ENCODE measurements at regions not wholly inside any gene's neighbourhood (a gene's known extent, or its start where the extent isn't known, plus 50 kb on each side); places are given as distances from the start of the nearest gene placed in this dataset.

GRCh38 chr6:140897804-140898573, 1234.7 kb upstream of the GJE1 start:
- no peak for DNase-seq (ENCODE audit: low read depth)

- DNase-seq (ENCODE audit: low read depth) = no peak
These were observed 1235.4 kb upstream of the GJE1 start for GRCh38 chr6:140897349-140897748.

- no peak for DNase-seq (ENCODE audit: low read depth)
These were observed 1239.3 kb upstream of the GJE1 start for GRCh38 chr6:140893432-140893831.

GRCh38 chr6:140879946-140880345, 1252.8 kb upstream of the GJE1 start:
- DNase-seq (ENCODE audit: low read depth) = no peak

- DNase-seq (ENCODE audit: low read depth) = no peak
These were observed 1258.7 kb upstream of the GJE1 start for GRCh38 chr6:140874066-140874465.

- no peak for DNase-seq (ENCODE audit: low read depth)
These were observed 1259.8 kb upstream of the GJE1 start for GRCh38 chr6:140872885-140873284.

- no peak for DNase-seq (ENCODE audit: low read depth)
These were observed 1260.8 kb upstream of the GJE1 start for GRCh38 chr6:140871911-140872310.

- DNase-seq (ENCODE audit: low read depth) = no peak
These were observed 1265.4 kb upstream of the GJE1 start for GRCh38 chr6:140867336-140867735.

GRCh38 chr6:140858381-140858971, 1274.2 kb upstream of the GJE1 start:
- DNase-seq (ENCODE audit: low read depth) = no peak

GRCh38 chr6:140857739-140858380, 1274.9 kb upstream of the GJE1 start:
- no peak for DNase-seq (ENCODE audit: low read depth)

- no peak for DNase-seq (ENCODE audit: low read depth)
These were observed 1277.2 kb upstream of the GJE1 start for GRCh38 chr6:140855520-140855919.

- DNase-seq (ENCODE audit: low read depth) = no peak
These were observed 1278.4 kb upstream of the GJE1 start for GRCh38 chr6:140854318-140854717.

- no peak for DNase-seq (ENCODE audit: low read depth)
These were observed 1282.3 kb upstream of the GJE1 start for GRCh38 chr6:140850438-140850837.

GRCh38 chr6:140849456-140849855, 1283.3 kb upstream of the GJE1 start:
- DNase-seq (ENCODE audit: low read depth) = no peak

- no peak for DNase-seq (ENCODE audit: low read depth)
These were observed 1285.5 kb upstream of the GJE1 start for GRCh38 chr6:140847262-140847645.

GRCh38 chr6:140846503-140847261, 1286.0 kb upstream of the GJE1 start:
- no peak for DNase-seq (ENCODE audit: low read depth)

- DNase-seq (ENCODE audit: low read depth) = no peak
These were observed 1287.0 kb upstream of the GJE1 start for GRCh38 chr6:140845701-140846100.

- DNase-seq (ENCODE audit: low read depth) = no peak
These were observed 1288.6 kb upstream of the GJE1 start for GRCh38 chr6:140844167-140844566.

- no peak for DNase-seq (ENCODE audit: low read depth)
These were observed 1299.3 kb upstream of the GJE1 start for GRCh38 chr6:140833408-140833807.

GRCh38 chr6:140830666-140831065, 1302.1 kb upstream of the GJE1 start:
- no peak for DNase-seq (ENCODE audit: low read depth)

- no peak for DNase-seq (ENCODE audit: low read depth)
These were observed 1303.9 kb upstream of the GJE1 start for GRCh38 chr6:140828856-140829255.

- DNase-seq (ENCODE audit: low read depth) = no peak
These were observed 1305.1 kb upstream of the GJE1 start for GRCh38 chr6:140827593-140827992.

GRCh38 chr6:140825731-140826130, 1307.0 kb upstream of the GJE1 start:
- DNase-seq (ENCODE audit: low read depth) = no peak
